IMR-90 (cell line): ENCODE measurements at regions not wholly inside any gene's neighbourhood (a gene's known extent, or its start where the extent isn't known, plus 50 kb on each side); places are given as distances from the start of the nearest gene placed in this dataset.

Source experiments
- ATAC-seq: fragments of 200-7000 bp; cut with Tn5 transposase; 2 replicates; pipeline ENCODE4 v1.9.1; 2020; ENCODE audit warnings: low read depth, mild to moderate bottlenecking, moderate library complexity
- BruUV-seq: library from RNA; stranded (reverse); fragments of 400-500 nt; replicated peaks from 2 replicates; lab custom pipeline; 2021; lab: Mats Ljungman, UMichigan
- CTCF ChIA-PET: fragments of 300-600 bp; formaldehyde crosslinking; extraction: SDS; loops from one replicate; lab custom pipeline; 2021; ENCODE audit warnings: antibody characterized with exemption; lab: Yijun Ruan, JAX
- POLR2A ChIA-PET: fragments of 300-600 bp; sonication (Branson Sonifier 250); formaldehyde crosslinking; loops from one replicate; lab custom pipeline; 2022; ENCODE audit warnings: antibody characterized with exemption; ENCODE audit not compliant: unreplicated experiment; lab: Charles Lee
- DNase-seq: peaks from one replicate; pipeline ENCODE4 v3.0.0; 2013
- H2AFZ ChIP-seq: replicated peaks from 2 replicates; pipeline ENCODE3; 2013; ENCODE audit warnings: low read length, mild to moderate bottlenecking; ENCODE audit not compliant: poor library complexity
- H2AK5ac ChIP-seq: 2 replicates; pipeline ENCODE4 v1.6.1; 2013; ENCODE audit warnings: low read depth, low read length, inconsistent platforms
- H2AK9ac ChIP-seq: replicated peaks from 2 replicates; pipeline ENCODE3; 2013; ENCODE audit warnings: mild to moderate bottlenecking, low read depth, low read length, moderate library complexity; ENCODE audit not compliant: poor library complexity
- H2BK120ac ChIP-seq: 2 replicates; pipeline ENCODE4 v1.6.1; 2013; ENCODE audit warnings: low read depth, low read length, inconsistent platforms
- H2BK15ac ChIP-seq: 3 replicates; pipeline ENCODE4 v1.6.1; 2013; ENCODE audit warnings: low read depth, low read length, inconsistent platforms
- H2BK20ac ChIP-seq: 2 replicates; pipeline ENCODE4 v1.6.1; 2013; ENCODE audit warnings: low read depth, mild to moderate bottlenecking, inconsistent platforms, low read length, moderate library complexity
- H2BK5ac ChIP-seq: 2 replicates; pipeline ENCODE4 v1.6.1; 2013; ENCODE audit warnings: mild to moderate bottlenecking, low read depth, low read length, inconsistent platforms; ENCODE audit not compliant: poor library complexity, severe bottlenecking
- H3K14ac ChIP-seq: replicated peaks from 2 replicates; pipeline ENCODE4 v1.6.1; 2013; ENCODE audit warnings: low read depth, low read length, inconsistent platforms
- H3K18ac ChIP-seq: 2 replicates; pipeline ENCODE4 v1.6.1; 2013; ENCODE audit warnings: low read depth, low read length, control low read depth
- H3K23ac ChIP-seq: 2 replicates; pipeline ENCODE4 v1.6.1; 2013; ENCODE audit warnings: low read depth, low read length, inconsistent platforms
- H3K27ac ChIP-seq: 2 replicates; pipeline ENCODE4 v1.5.1; 2013; ENCODE audit warnings: mild to moderate bottlenecking, control low read depth, low read length; ENCODE audit not compliant: insufficient read depth
- H3K27me3 ChIP-seq: 2 replicates; pipeline ENCODE4 v1.6.1; 2013; ENCODE audit warnings: low read length; ENCODE audit not compliant: control insufficient read depth, insufficient read depth
- H3K36me3 ChIP-seq: 2 replicates; pipeline ENCODE4 v1.6.1; 2013; ENCODE audit warnings: low read length, mixed read lengths; ENCODE audit not compliant: control insufficient read depth, insufficient read depth
- H3K4ac ChIP-seq: 2 replicates; pipeline ENCODE4 v1.6.1; 2013; ENCODE audit warnings: low read depth, low read length, inconsistent platforms
- H3K4me1 ChIP-seq: 2 replicates; pipeline ENCODE4 v1.6.1; 2013; ENCODE audit warnings: low read length, mixed read lengths; ENCODE audit not compliant: control insufficient read depth, insufficient read depth
- H3K4me2 ChIP-seq: 2 replicates; pipeline ENCODE4 v1.6.1; 2013; ENCODE audit warnings: low read depth, mild to moderate bottlenecking, control low read depth, low read length, moderate library complexity
- H3K4me3 ChIP-seq: 2 replicates; pipeline ENCODE4 v1.5.1; 2013; ENCODE audit warnings: low read depth, mild to moderate bottlenecking, control low read depth, low read length, moderate library complexity; ENCODE audit not compliant: insufficient read depth
- H3K56ac ChIP-seq: 2 replicates; pipeline ENCODE4 v1.6.1; 2013; ENCODE audit warnings: low read length, inconsistent platforms; ENCODE audit not compliant: insufficient read depth; ENCODE audit errors: extremely low read depth
- H3K79me1 ChIP-seq, 2 experiments: 2 replicates each; pipeline ENCODE4 v1.6.1; 2013; ENCODE audit warnings: low read length in 2 of 2, inconsistent platforms in 1 of 2, low read depth in 1 of 2
- H3K9ac ChIP-seq: 2 replicates; pipeline ENCODE4 v1.6.1; 2013; ENCODE audit warnings: low read depth, low read length, control low read depth
- H3K9me1 ChIP-seq: 2 replicates; pipeline ENCODE4 v1.6.1; 2013; ENCODE audit warnings: low read length, inconsistent platforms; ENCODE audit not compliant: insufficient read depth
- H3K9me3 ChIP-seq: 2 replicates; pipeline ENCODE4 v1.6.1; 2013; ENCODE audit warnings: low read length; ENCODE audit not compliant: control insufficient read depth, insufficient read depth
- H4K20me1 ChIP-seq: 2 replicates; pipeline ENCODE4 v1.6.1; 2013; ENCODE audit warnings: low read length, inconsistent platforms; ENCODE audit not compliant: insufficient read depth
- H4K5ac ChIP-seq: 2 replicates; pipeline ENCODE4 v1.6.1; 2013; ENCODE audit warnings: mild to moderate bottlenecking, low read depth, low read length, control low read depth
- H4K8ac ChIP-seq, 2 experiments: 2 replicates each; pipeline ENCODE4 v1.6.1; 2013; ENCODE audit warnings: low read depth in 2 of 2, low read length in 2 of 2, control low read depth in 1 of 2, inconsistent platforms in 1 of 2
- H4K91ac ChIP-seq: 2 replicates; pipeline ENCODE4 v1.6.1; 2013; ENCODE audit warnings: low read depth, low read length, inconsistent platforms; ENCODE audit not compliant: insufficient read depth
- BHLHE40 ChIP-seq: fragments of 150-350 bp; IDR thresholded peaks from 2 replicates; pipeline ENCODE4 v1.6.1; 2016; ENCODE audit warnings: mild to moderate bottlenecking, low read depth, low read length
- CEBPB ChIP-seq: IDR thresholded peaks from 2 replicates; pipeline ENCODE4 v1.6.1; 2012; ENCODE audit warnings: low read depth, low read length, improper control_type of control experiment
- CHD1 ChIP-seq: IDR thresholded peaks from 2 replicates; pipeline ENCODE4 v1.6.1; 2012; ENCODE audit warnings: low read depth, low read length, improper control_type of control experiment
- FOS ChIP-seq: fragments of 150-350 bp; IDR thresholded peaks from 2 replicates; pipeline ENCODE4 v1.6.1; 2016; ENCODE audit warnings: low read depth, low read length
- MAFK ChIP-seq: IDR thresholded peaks from 2 replicates; pipeline ENCODE4 v1.6.1; 2012; ENCODE audit warnings: low read depth, low read length, improper control_type of control experiment
- MAZ ChIP-seq: IDR thresholded peaks from 2 replicates; pipeline ENCODE4 v1.6.1; 2012; ENCODE audit warnings: low read depth, mild to moderate bottlenecking, low read length, improper control_type of control experiment, moderate library complexity, borderline replicate concordance
- MXI1 ChIP-seq: IDR thresholded peaks from 2 replicates; pipeline ENCODE4 v1.6.1; 2012; ENCODE audit warnings: low read depth, mild to moderate bottlenecking, low read length, moderate library complexity, borderline replicate concordance
- NFE2L2 ChIP-seq: fragments of 150-350 bp; IDR thresholded peaks from 2 replicates; pipeline ENCODE4 v1.6.1; 2016; ENCODE audit warnings: low read depth, mild to moderate bottlenecking, low read length
- POLR2A ChIP-seq: IDR thresholded peaks from 2 replicates; pipeline ENCODE4 v1.6.1; 2012; ENCODE audit warnings: mild to moderate bottlenecking, low read depth, low read length
- RAD21 ChIP-seq: IDR thresholded peaks from 2 replicates; pipeline ENCODE4 v1.6.1; 2012; ENCODE audit warnings: low read length, improper control_type of control experiment
- RCOR1 ChIP-seq: IDR thresholded peaks from 2 replicates; pipeline ENCODE4 v1.6.1; 2012; ENCODE audit warnings: mild to moderate bottlenecking, low read length, improper control_type of control experiment; ENCODE audit not compliant: insufficient replicate concordance
- RFX5 ChIP-seq: IDR thresholded peaks from 2 replicates; pipeline ENCODE4 v1.8.0; 2012; ENCODE audit warnings: low read depth, mild to moderate bottlenecking, low read length, moderate library complexity
- SMC3 ChIP-seq: fragments of 150-350 bp; IDR thresholded peaks from 2 replicates; pipeline ENCODE4 v1.6.1; 2016; ENCODE audit warnings: low read depth, mild to moderate bottlenecking, antibody characterized with exemption, low read length, moderate library complexity
- WGBS, 2 experiments: methylation state at CpG; one replicate each; pipeline versions ENCODE4 v1.1.5 to v1.1.7; 2013; ENCODE audit warnings: missing lambda C conversion rate in 2 of 2; ENCODE audit not compliant: insufficient read length in 1 of 2; ENCODE audit errors: extremely low coverage in 2 of 2; 5-methylcytosine and 5-hydroxymethylcytosine counted together
- dilution Hi-C: fragments of 300-500 bp; cut with HindIII; formaldehyde crosslinking; loops from one replicate; pipeline ENCODE4 v1.14.3; 2018; ENCODE audit warnings: low sequenced_read_pairs; ENCODE audit not compliant: unreplicated experiment
- in situ Hi-C: fragments of 300-500 bp; cut with MboI; formaldehyde crosslinking; loops from 3 replicates; pipeline ENCODE4 v1.14.3; 2019; ENCODE audit warnings: low sequenced_read_pairs, inconsistent platforms, mixed read lengths
- intact Hi-C: fragments of 100-400 bp; cut with micrococcal nuclease; formaldehyde crosslinking; loops from 2 replicates; pipeline ENCODE4 v1.10.0; 2022
- TF ChIP-seq, protein P1 (sequence below): fragments of 150-350 bp; IDR thresholded peaks from 2 replicates; pipeline ENCODE4 v1.6.1; 2017; ENCODE audit warnings: mild to moderate bottlenecking, antibody characterized with exemption, low read length, low read depth
- TF ChIP-seq, protein P2 (sequence below): conservative IDR thresholded peaks from 2 replicates; pipeline ENCODE4 v1.5.1; 2012; ENCODE audit warnings: mild to moderate bottlenecking, low read depth, low read length, improper control_type of control experiment
- TF ChIP-seq, protein P3 (sequence below): fragments of 150-350 bp; IDR thresholded peaks from 2 replicates; pipeline ENCODE4 v1.6.1; 2016; ENCODE audit warnings: low read depth, mild to moderate bottlenecking, low read length, moderate library complexity, borderline replicate concordance

DNA sequence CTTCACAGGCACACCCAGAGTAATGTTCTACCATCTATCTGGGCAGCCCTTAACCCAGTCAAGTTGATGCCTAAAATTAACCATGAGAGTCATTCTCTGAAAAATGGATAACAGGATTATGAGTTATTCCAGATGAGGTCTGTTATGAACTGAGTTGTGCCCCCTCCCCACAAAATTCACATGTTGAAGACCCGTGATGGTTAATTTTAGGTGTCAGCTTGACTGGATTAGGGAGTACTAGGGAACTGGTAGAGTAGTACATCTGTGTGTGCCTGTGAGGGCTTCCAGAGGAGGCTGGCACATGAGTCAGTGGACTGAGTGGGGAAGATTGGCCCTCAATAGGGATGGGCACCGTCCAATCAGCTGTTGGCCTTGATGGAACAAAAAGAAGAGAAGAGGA is 110.4 kb upstream of the MYCN start:
- H3K36me3 ChIP-seq, result no peaks in the 10 kb centered on the region
- peaks cover 43% of the 10 kb centered on the region for H3K9me3 ChIP-seq
- ChIA-PET POLR2A (interaction anchor here (0.6 kb wide), 1 partner anchor 98 kb away, joined by 3 read pairs; no protein-coding TSS in a partner anchor), CTCF (no interaction called here)
- no peaks in the 10 kb centered on the region for H3K27me3 ChIP-seq
- H3K56ac ChIP-seq, result no peak overlapping the region
- no peak overlapping the region for H3K9ac ChIP-seq
- no CpG with 5 or more reads among the region's 2 CpGs for WGBS, 2 experiments
- no peaks in the 10 kb centered on the region for H3K4me1 ChIP-seq
- H4K8ac ChIP-seq, result no peak overlapping the region
- in situ Hi-C loops (no loop called here), intact Hi-C loops (no loop called here), dilution Hi-C loops (no loop called here)
- H3K9me1 ChIP-seq, result no peaks in the 10 kb centered on the region
- H2AK9ac ChIP-seq, result no peak overlapping the region
- TF ChIP-seq POLR2A (no peak), CEBPB (no peak), MAFK (no peak), RFX5 (no peak), MXI1 (no peak), BHLHE40 (no peak), MAZ (no peak), CHD1 (no peak), NFE2L2 (no peak), RAD21 (no peak), FOS (no peak), RCOR1 (no peak), SMC3 (no peak)
- TF ChIP-seq, protein P1, sequence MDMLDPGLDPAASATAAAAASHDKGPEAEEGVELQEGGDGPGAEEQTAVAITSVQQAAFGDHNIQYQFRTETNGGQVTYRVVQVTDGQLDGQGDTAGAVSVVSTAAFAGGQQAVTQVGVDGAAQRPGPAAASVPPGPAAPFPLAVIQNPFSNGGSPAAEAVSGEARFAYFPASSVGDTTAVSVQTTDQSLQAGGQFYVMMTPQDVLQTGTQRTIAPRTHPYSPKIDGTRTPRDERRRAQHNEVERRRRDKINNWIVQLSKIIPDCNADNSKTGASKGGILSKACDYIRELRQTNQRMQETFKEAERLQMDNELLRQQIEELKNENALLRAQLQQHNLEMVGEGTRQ, result no peak
- TF ChIP-seq, protein P2, sequence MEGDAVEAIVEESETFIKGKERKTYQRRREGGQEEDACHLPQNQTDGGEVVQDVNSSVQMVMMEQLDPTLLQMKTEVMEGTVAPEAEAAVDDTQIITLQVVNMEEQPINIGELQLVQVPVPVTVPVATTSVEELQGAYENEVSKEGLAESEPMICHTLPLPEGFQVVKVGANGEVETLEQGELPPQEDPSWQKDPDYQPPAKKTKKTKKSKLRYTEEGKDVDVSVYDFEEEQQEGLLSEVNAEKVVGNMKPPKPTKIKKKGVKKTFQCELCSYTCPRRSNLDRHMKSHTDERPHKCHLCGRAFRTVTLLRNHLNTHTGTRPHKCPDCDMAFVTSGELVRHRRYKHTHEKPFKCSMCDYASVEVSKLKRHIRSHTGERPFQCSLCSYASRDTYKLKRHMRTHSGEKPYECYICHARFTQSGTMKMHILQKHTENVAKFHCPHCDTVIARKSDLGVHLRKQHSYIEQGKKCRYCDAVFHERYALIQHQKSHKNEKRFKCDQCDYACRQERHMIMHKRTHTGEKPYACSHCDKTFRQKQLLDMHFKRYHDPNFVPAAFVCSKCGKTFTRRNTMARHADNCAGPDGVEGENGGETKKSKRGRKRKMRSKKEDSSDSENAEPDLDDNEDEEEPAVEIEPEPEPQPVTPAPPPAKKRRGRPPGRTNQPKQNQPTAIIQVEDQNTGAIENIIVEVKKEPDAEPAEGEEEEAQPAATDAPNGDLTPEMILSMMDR, result no peak
- TF ChIP-seq, protein P3, sequence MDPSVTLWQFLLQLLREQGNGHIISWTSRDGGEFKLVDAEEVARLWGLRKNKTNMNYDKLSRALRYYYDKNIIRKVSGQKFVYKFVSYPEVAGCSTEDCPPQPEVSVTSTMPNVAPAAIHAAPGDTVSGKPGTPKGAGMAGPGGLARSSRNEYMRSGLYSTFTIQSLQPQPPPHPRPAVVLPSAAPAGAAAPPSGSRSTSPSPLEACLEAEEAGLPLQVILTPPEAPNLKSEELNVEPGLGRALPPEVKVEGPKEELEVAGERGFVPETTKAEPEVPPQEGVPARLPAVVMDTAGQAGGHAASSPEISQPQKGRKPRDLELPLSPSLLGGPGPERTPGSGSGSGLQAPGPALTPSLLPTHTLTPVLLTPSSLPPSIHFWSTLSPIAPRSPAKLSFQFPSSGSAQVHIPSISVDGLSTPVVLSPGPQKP, result no peak
- no peak overlapping the region for H3K18ac ChIP-seq
- H2AFZ ChIP-seq, result no peak overlapping the region
- H3K23ac ChIP-seq, result no peak overlapping the region
- H2BK15ac ChIP-seq, result no peak overlapping the region
- H3K27ac ChIP-seq, result no peak overlapping the region
- H4K91ac ChIP-seq, result no peak overlapping the region
- no peak overlapping the region for H3K4me2 ChIP-seq
- ATAC-seq, result no peak
- H3K4me3 ChIP-seq, result no peak overlapping the region
- DNase-seq, result no peak
- no peak overlapping the region for H2BK5ac ChIP-seq
- BruUV-seq, result no TSS peak
- no peak overlapping the region for H4K5ac ChIP-seq
- no peak overlapping the region for H2BK120ac ChIP-seq
- H2AK5ac ChIP-seq, result no peak overlapping the region
- H3K79me1 ChIP-seq, result no peaks in the 10 kb centered on the region
- H4K20me1 ChIP-seq, result no peaks in the 10 kb centered on the region
- H2BK20ac ChIP-seq, result no peak overlapping the region
- H3K4ac ChIP-seq, result no peak overlapping the region
- no peak overlapping the region for H3K14ac ChIP-seq
